CMK (cell line): ENCODE measurements at regions not wholly inside any gene's neighbourhood (a gene's known extent, or its start where the extent isn't known, plus 50 kb on each side); places are given as distances from the start of the nearest gene placed in this dataset.

Experiments used
- DNase-seq: peaks from one replicate; pipeline ENCODE4 v3.0.0-alpha.2; 2010; ENCODE audit warnings: low read depth

DNA sequence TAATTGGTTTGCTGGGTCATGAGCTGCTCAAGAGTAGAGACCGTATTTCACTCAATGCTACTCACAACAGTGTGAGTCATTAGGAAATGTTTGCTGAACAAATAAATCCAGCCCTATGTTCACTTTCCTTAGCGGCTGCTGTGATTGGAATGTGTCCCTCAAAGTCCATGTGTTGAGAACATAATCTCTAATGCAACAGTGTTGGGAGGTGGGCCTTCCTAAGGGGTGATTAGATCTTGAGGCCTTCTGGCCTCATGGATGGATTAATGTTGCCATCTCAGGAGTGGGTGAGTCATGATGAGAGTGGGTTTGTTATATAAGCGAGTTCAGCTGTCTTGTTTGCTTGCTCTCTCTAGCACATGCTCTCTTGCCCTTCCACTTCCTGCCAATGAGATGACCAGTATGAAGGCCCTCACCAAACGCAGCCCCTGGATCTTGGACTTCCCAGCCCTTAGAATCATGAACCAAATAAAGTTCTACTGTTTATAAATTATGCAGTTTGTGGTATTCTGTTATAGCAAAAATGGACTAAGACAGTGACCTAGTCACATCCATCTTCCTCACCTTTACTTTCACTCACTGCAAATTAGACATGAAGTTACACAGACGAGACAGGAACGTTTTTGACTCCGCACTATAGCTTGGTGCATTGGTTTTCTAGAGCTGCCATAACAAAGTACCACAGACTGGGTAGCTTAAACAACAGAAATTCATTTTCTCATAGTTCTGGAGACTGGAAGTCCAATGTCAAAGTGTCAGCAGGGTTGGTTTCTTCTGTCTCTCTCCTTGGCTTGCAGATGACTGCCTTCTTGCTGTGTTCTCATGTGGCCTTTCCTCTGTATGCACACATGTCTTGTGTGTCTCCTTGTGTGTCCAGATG is 50.9 kb upstream of the FAM169A start:
- no peak for DNase-seq
